Memory B cell (primary cell): ENCODE measurements at regions not wholly inside any gene's neighbourhood (a gene's known extent, or its start where the extent isn't known, plus 50 kb on each side); places are given as distances from the start of the nearest gene placed in this dataset.
"Not testable (repeated sequence)": the region's sequence is repeated elsewhere in the genome, so short reads cannot be mapped to it uniquely, and the experiment has no call there.

ENCODE experiments used
- ATAC-seq: fragments of 150-1000 bp; cut with Tn5 transposase; 2 replicates; pipeline ENCODE4 v1.10.0; 2021; ENCODE audit warnings: low read depth, mild to moderate bottlenecking, moderate library complexity
- DNase-seq, 2 donors: peaks; one replicate each; pipeline ENCODE4 v3.0.0; 2022; ENCODE audit warnings: low spot score in 2 of 2
- H3K27ac Mint-ChIP-seq: one replicate; pipeline ENCODE4 v1.8.0; 2022; ENCODE audit warnings: mild to moderate bottlenecking, moderate library complexity, mixed read lengths
- H3K27me3 Mint-ChIP-seq: one replicate; pipeline ENCODE4 v1.8.0; 2022; ENCODE audit warnings: mixed read lengths
- H3K36me3 Mint-ChIP-seq: one replicate; pipeline ENCODE4 v1.8.0; 2022; ENCODE audit warnings: mild to moderate bottlenecking, mixed read lengths
- H3K4me1 Mint-ChIP-seq: one replicate; pipeline ENCODE4 v1.8.0; 2022; ENCODE audit warnings: mixed read lengths
- H3K4me3 Mint-ChIP-seq: one replicate; pipeline ENCODE4 v1.8.0; 2022; ENCODE audit warnings: mild to moderate bottlenecking, moderate library complexity, mixed read lengths
- H3K9me3 Mint-ChIP-seq: one replicate; pipeline ENCODE4 v1.8.0; 2022; ENCODE audit warnings: mixed read lengths

- H3K4me3 Mint-ChIP-seq, H3K4me1 Mint-ChIP-seq, DNase-seq, H3K27ac Mint-ChIP-seq, ATAC-seq, H3K9me3 Mint-ChIP-seq, H3K36me3 Mint-ChIP-seq, H3K27me3 Mint-ChIP-seq: not testable (repeated sequence)
These were observed 115.3 kb downstream of the TFAP2C start for GRCh38 chr20:56744325-56744821.

DNA sequence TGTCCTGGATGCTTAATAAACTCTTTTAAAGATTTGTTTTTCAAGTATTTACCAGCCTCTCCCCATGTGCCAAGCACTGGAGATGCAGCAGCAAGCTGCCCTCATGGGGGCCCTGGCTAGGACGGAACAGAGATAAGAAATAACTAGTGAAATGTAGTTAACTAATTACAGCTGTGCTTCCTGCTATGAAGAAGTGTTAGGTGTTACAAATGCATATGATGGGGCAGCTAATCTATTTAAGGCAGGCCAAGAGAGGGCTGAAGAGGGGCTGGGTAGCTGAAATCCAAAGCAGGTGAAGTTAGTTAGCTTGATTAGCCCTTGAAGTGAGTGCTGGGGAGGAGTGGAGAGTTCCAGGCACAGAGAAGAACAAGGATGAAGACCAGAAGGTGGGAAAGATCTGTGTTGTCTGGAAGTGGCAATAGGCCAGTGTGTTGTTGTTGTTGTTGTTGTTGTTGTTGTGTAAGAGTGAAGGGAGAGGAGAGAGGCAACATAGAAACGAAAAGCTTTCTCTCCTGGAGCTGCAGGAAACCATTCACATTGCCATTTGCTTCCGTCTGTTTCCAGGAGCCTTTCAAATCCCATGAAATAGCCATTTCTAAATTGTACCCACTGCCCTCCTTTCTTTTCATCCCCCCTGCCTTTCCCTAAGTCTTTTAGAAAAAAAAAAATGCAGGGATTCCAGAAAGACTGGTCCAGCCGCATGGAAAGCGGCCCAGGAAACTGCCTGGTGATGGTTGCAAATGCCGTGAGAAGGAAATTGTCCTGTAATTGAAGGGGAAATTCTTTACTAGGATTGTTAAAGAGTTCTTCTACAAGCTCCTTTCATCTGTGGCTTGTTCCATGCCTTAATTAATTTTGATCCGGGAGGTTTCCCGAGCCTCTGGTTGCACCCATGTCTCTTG is 119.6 kb downstream of the TFAP2C start:
- ATAC-seq, result no peak
- peaks cover 2% of the 10 kb centered on the region for H3K36me3 Mint-ChIP-seq
- H3K4me1 Mint-ChIP-seq, result no peaks in the 10 kb centered on the region
- no peak overlapping the region for H3K4me3 Mint-ChIP-seq
- DNase-seq, result no peak
- no peak overlapping the region for H3K27ac Mint-ChIP-seq
- peaks cover 8% of the 10 kb centered on the region for H3K27me3 Mint-ChIP-seq
- H3K9me3 Mint-ChIP-seq, result peaks cover 5% of the 10 kb centered on the region

DNA sequence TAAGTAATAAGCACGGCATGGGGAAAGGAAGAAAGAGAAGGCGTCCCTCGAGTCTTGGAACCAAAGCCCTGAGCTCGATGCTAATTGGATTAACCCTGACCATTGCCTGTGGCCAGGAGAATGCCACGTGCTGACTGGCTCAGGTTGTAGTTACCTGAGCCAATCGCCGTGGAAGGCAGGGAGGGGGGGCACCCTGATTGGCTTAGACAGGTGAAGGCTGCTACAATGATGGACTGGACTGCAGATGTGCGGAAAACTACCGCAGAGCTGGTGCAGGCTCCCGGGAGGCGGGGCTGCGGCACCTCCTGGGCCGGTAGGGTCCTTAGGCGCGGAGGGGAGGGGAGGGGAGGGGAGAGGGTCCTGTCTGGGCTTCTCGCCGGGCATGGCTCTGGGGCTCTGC is 121.3 kb downstream of the TFAP2C start:
- Mint-ChIP-seq H3K36me3 (no peaks in the 10 kb centered on the region), H3K27me3 (peaks cover 8% of the 10 kb centered on the region), H3K27ac (no peak overlapping the region), H3K9me3 (peaks cover 1% of the 10 kb centered on the region), H3K4me1 (no peaks in the 10 kb centered on the region), H3K4me3 (no peak overlapping the region)
- DNase-seq (no peak), ATAC-seq (no peak)

- DNase-seq, result no peak
- no peaks in the 10 kb centered on the region for H3K4me1 Mint-ChIP-seq
- H3K36me3 Mint-ChIP-seq, result no peaks in the 10 kb centered on the region
- ATAC-seq, result no peak
- no peak overlapping the region for H3K27ac Mint-ChIP-seq
- no peak overlapping the region for H3K4me3 Mint-ChIP-seq
- peaks cover 1% of the 10 kb centered on the region for H3K9me3 Mint-ChIP-seq
- peaks cover 6% of the 10 kb centered on the region for H3K27me3 Mint-ChIP-seq
These were observed 123.2 kb downstream of the TFAP2C start for GRCh38 chr20:56752274-56752673.

DNA sequence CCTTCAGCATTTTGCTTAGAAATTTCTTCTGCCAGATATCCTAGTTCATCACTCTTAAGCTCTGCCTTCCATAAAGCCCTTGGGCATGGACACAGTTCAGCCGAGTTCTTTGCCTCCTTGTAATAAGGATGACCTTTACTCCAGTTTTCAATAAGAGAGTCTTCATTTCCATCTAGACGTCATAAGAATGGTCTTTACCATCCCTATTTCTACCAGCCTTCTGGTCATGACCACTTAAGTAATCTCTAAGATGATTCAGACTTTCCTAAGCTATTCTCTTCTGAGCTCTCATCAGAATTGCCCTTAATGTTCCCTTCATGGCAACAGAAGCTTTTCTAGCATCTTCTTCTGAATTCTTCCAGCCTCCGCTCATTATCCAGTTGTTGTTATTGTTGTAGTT is 126.1 kb downstream of the TFAP2C start:
- no peak for DNase-seq
- Mint-ChIP-seq H3K4me3 (no peak overlapping the region), H3K4me1 (no peaks in the 10 kb centered on the region), H3K27ac (no peak overlapping the region), H3K9me3 (peaks cover 4% of the 10 kb centered on the region), H3K36me3 (no peaks in the 10 kb centered on the region), H3K27me3 (peaks cover 1% of the 10 kb centered on the region)
- ATAC-seq, result no peak

GRCh38 chr20:56756658-56757057 is 127.6 kb downstream of the TFAP2C start:
- not testable (repeated sequence) for H3K4me3 Mint-ChIP-seq, DNase-seq, H3K27me3 Mint-ChIP-seq, ATAC-seq, H3K27ac Mint-ChIP-seq, H3K4me1 Mint-ChIP-seq, H3K36me3 Mint-ChIP-seq, H3K9me3 Mint-ChIP-seq

- Mint-ChIP-seq H3K4me3 (no peak overlapping the region), H3K36me3 (no peaks in the 10 kb centered on the region)
These were observed 129.6 kb downstream of the TFAP2C start for GRCh38 chr20:56758706-56759105.

DNA sequence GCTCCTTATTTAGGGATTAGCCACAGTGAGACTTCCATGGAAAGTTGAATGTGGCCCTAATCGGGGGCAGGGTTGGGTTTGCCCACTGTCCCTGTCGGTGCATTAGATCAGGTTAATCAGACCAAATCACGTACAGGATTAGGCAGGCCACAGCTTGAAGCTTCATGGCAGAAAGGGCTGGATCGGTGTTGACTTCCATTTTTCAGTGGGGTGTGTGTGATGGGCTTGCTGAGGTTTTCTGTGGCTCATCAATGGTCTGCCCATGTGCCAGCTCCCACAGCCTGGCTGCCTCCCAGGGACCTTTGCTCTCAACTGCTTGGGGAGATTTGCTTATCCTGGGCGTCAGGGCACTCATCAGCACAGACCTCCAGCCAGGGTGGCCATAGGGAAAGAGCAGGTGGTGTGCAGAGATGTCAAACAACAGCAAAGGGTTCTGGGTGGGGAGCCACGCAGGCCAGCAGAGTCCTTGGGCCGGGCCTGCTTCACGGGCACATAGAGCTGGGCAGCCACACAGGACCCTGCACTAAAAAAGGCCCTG is 130.7 kb downstream of the TFAP2C start:
- Mint-ChIP-seq H3K4me3 (no peak overlapping the region), H3K36me3 (peaks cover 1% of the 10 kb centered on the region), H3K4me1 (no peaks in the 10 kb centered on the region), H3K27me3 (peaks cover 3% of the 10 kb centered on the region), H3K9me3 (peaks cover 9% of the 10 kb centered on the region), H3K27ac (no peak overlapping the region)
- ATAC-seq (no peak), DNase-seq (no peak)

More at GRCh38 chr20:56758706-56759105, 129.6 kb downstream of the TFAP2C start:
- peaks cover 6% of the 10 kb centered on the region for H3K9me3 Mint-ChIP-seq
- H3K27me3 Mint-ChIP-seq, result peaks cover 1% of the 10 kb centered on the region
- no peak overlapping the region for H3K27ac Mint-ChIP-seq
- ATAC-seq (no peak), DNase-seq (no peak)
- no peaks in the 10 kb centered on the region for H3K4me1 Mint-ChIP-seq

DNA sequence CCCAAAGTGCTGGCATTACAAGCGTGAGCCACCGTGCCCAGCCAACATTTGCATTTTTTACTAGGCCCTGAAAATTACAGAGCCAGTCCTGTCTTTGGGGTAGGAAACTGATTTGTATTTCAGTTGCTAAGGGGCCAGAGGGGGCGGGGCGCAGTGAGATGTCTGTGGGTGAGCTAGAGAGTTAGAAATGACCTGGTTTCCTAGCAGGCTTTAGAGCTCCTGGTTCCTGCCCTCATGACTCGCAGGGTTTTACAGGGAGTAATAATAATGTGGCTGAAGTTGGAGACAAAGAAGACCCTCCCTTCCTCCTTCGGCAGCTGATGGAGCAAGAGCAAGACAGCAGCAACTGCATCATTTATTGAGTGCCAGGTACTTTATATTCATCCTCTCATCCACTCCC is 131.5 kb downstream of the TFAP2C start:
- Mint-ChIP-seq H3K36me3 (peaks cover 1% of the 10 kb centered on the region), H3K27me3 (peaks cover 2% of the 10 kb centered on the region), H3K4me3 (no peak overlapping the region), H3K27ac (no peak overlapping the region), H3K9me3 (peaks cover 9% of the 10 kb centered on the region), H3K4me1 (no peaks in the 10 kb centered on the region)
- no peak for ATAC-seq
- no peak for DNase-seq

DNA sequence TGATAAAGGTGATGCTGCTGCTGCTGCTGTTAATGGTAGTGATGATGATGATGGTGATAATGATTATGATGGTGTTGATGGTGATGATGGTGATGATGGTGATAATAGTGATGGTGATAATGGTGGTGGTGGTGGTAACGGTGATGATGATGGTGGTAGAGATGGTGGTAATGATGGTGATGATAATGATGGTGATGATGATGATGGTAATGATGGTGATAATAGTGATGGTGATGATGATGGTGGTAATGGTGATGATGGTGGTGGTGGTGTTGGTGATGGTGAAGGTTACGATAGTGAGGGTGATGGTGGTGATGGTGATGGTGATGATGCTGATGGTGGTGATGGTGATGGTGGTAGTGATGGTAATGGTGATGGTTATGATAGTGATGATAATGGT is 132.3 kb downstream of the TFAP2C start:
- peaks cover 9% of the 10 kb centered on the region for H3K9me3 Mint-ChIP-seq
- no peak overlapping the region for H3K27ac Mint-ChIP-seq
- H3K4me1 Mint-ChIP-seq, result no peaks in the 10 kb centered on the region
- H3K4me3 Mint-ChIP-seq, result no peak overlapping the region
- peaks cover 2% of the 10 kb centered on the region for H3K27me3 Mint-ChIP-seq
- ATAC-seq (no peak), DNase-seq (no peak)
- peaks cover 1% of the 10 kb centered on the region for H3K36me3 Mint-ChIP-seq

- DNase-seq, result no peak
- Mint-ChIP-seq H3K36me3 (peaks cover 1% of the 10 kb centered on the region), H3K4me1 (no peaks in the 10 kb centered on the region), H3K27me3 (peaks cover 2% of the 10 kb centered on the region), H3K4me3 (no peak overlapping the region), H3K9me3 (peaks cover 9% of the 10 kb centered on the region), H3K27ac (no peak overlapping the region)
- ATAC-seq, result no peak
These were observed 133.3 kb downstream of the TFAP2C start for GRCh38 chr20:56762401-56762800.

DNA sequence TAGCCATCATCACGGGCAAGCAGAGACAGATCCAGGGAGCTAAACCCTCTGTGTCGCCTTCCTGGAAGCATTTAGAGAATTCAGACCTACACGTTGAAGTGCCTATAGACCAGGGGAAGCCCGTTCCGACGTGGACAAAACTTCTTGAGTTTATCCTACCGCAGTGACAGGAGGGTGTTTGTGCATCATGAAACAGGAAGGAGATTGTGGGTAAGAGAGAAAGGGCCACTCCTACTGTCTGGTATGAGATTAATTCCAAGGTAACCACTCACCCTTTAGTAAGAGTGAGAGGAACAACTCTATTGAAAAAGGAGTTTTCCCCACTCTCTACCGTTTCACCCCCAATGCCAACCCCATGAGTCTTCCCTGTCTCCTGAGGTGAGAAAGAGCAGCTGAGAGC is 133.7 kb downstream of the TFAP2C start:
- no peaks in the 10 kb centered on the region for H3K4me1 Mint-ChIP-seq
- no peak overlapping the region for H3K4me3 Mint-ChIP-seq
- ATAC-seq, result no peak
- H3K9me3 Mint-ChIP-seq, result peaks cover 7% of the 10 kb centered on the region
- H3K36me3 Mint-ChIP-seq, result peaks cover 1% of the 10 kb centered on the region
- no peak for DNase-seq
- peaks cover 2% of the 10 kb centered on the region for H3K27me3 Mint-ChIP-seq
- H3K27ac Mint-ChIP-seq, result no peak overlapping the region

- Mint-ChIP-seq H3K9me3 (peaks cover 11% of the 10 kb centered on the region), H3K27ac (no peak overlapping the region), H3K4me1 (no peaks in the 10 kb centered on the region), H3K4me3 (no peak overlapping the region), H3K27me3 (peaks cover 2% of the 10 kb centered on the region), H3K36me3 (peaks cover 3% of the 10 kb centered on the region)
- no peak for ATAC-seq
- no peak for DNase-seq
These were observed 135.6 kb downstream of the TFAP2C start for GRCh38 chr20:56764671-56765070.

GRCh38 chr20:56765172-56766073 is 136.3 kb downstream of the TFAP2C start:
- H3K27me3 Mint-ChIP-seq, result peaks cover 2% of the 10 kb centered on the region
- H3K36me3 Mint-ChIP-seq, result peaks cover 3% of the 10 kb centered on the region
- H3K27ac Mint-ChIP-seq, result no peak overlapping the region
- no peak overlapping the region for H3K4me3 Mint-ChIP-seq
- H3K9me3 Mint-ChIP-seq, result peaks cover 11% of the 10 kb centered on the region
- DNase-seq (no peak), ATAC-seq (no peak)
- H3K4me1 Mint-ChIP-seq, result no peaks in the 10 kb centered on the region
